GM21723 (cell line): ENCODE measurements at regions not wholly inside any gene's neighbourhood (a gene's known extent, or its start where the extent isn't known, plus 50 kb on each side); places are given as distances from the start of the nearest gene placed in this dataset.
"Not testable (repeated sequence)": the region's sequence is repeated elsewhere in the genome, so short reads cannot be mapped to it uniquely, and the experiment has no call there.

Experiments used
- ATAC-seq: cut with Tn5 transposase; IDR thresholded peaks from one replicate; pipeline ENCODE4 v1.9.1; 2021; ENCODE audit warnings: mild to moderate bottlenecking, moderate library complexity; ENCODE audit not compliant: unreplicated experiment

DNA sequence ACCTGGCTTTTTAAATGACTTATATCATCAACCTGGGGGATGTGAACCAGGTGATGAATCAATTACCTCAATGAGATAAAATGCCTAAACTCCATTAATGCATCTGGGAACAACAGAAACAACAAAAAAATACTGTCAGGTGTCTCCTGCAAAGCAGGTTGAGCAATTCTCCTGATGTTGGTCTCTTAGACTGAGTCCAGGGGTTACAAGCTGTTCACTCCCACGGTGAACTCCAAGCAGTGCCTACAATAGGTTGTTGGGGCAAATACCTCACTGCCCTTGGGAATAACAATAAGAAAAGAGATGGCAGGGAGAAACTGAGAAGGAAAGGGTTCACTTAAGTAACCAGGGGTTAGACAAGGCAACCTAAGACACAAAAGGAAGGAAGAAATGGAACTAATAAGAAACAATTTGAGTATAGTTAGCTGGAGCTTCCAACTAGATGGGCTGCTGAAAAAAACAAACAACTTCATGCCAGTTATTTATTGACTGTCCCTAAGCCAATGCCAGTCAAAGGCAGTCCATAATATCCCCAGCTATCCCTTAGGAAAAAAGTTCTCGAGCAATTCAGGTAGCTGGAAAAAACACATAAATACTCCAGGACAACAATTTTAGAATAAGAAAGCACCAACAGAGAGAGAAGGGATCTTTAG is 97.6 kb upstream of the MAGI3 start:
- ATAC-seq = no peak

DNA sequence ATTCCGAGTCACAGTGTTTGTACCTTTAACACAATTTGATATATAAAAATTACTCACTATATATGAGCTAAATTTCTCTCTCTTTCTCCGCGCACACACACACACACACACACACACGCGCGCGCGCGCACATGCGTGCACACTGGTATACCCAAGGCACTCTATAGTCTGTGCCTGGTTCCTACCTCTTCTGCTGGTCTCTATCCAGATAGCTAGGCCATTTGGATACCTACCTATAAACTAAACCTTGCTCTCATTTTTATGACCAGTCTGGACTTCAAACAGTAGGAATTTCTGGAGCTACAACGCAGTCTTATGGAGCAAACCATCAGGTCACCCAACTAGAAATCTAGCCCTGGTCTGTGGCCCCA is 97.1 kb upstream of the MAGI3 start:
- no peak for ATAC-seq

DNA sequence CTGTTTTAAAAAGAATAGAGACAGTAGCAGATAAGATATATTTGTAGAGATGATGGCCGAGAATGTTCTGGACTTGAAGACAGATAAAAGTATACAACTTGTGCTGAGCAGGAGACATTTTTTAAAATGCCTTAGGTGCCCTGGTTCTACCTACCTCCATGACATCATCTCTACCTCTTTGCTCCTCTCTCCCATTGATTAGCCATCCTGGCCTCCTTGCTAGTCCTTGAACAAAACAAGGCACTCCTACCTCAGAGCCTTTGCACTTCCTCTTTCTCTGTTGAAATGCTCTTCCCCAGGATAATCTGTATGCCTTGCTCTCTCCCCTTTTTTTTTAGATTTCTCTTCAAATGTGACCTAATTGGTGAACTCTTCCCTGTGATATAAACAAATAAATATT is 92.6 kb upstream of the MAGI3 start:
- ATAC-seq = no peak

DNA sequence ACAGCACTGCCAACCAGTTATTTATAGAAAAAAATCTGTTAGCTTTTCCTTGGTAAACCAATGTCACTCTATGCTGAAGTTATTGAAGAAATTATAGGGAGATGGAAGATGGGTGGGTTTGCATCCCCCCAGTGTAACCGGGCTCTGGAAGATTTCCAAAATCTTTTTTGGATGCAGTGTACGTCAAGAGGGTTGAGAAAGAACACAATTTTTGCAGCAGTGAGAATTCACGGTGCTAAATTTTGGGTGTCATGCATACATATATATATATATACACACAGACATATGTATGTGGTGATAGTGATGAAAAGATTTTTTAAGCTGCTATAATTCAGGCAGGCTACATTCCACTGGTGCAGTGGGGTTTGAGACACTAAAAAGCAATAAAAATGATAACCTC is 91.4 kb upstream of the MAGI3 start:
- ATAC-seq = no peak

DNA sequence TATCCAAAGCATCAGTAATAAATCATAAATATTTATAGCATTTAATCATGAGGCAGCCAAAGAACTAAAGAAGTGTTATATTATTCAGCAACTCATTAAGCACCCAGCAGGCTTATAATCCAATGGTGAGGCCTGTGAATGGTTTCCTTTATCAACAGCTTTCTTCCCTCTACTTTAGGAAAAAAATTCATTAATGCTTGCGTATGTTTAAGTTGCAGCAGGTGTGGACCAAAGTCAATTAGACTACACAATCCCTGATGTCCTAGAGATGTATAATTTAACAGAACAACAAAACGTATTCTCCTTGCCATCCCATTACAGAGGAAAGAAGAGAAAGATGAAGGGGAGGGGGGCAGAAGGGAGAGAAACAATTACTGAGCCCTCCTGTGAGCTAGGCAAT is 87.7 kb upstream of the MAGI3 start:
- no peak for ATAC-seq

DNA sequence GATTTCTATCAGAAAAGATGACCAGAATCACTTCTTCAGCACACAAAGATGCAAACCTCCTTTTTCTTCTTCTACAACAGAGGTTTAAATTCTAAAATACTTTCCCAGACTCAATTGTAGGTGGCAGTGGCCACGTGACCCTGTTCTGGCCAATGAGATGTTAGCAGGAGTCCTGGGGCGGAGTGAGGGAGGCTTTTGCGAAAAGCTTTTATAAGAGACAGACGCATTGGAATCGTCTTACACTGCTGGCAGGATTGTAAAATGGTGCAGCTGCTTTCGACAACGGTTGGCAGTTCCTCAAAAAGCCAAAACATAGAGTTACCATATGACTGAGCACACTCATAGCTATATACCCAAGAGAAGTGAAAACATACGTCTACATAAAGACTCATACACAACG is 87.0 kb upstream of the MAGI3 start:
- no peak for ATAC-seq

DNA sequence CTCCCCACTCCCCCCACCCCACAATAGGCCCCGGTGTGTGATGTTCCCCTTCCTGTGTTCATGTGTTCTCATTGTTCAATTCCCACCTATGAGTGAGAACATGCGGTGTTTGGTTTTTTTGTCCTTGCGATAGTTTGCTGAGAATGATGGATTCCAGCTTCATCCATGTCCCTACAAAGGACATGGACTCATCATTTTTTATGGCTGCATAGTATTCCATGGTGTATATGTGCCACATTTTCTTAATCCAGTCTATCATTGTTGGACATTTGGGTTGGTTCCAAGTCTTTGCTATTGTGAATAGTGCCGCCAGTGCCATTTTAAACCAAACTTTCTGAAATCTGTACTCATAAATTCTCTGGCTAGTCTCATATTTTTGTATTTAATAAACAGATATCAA is 85.3 kb upstream of the MAGI3 start:
- ATAC-seq = not testable (repeated sequence)

DNA sequence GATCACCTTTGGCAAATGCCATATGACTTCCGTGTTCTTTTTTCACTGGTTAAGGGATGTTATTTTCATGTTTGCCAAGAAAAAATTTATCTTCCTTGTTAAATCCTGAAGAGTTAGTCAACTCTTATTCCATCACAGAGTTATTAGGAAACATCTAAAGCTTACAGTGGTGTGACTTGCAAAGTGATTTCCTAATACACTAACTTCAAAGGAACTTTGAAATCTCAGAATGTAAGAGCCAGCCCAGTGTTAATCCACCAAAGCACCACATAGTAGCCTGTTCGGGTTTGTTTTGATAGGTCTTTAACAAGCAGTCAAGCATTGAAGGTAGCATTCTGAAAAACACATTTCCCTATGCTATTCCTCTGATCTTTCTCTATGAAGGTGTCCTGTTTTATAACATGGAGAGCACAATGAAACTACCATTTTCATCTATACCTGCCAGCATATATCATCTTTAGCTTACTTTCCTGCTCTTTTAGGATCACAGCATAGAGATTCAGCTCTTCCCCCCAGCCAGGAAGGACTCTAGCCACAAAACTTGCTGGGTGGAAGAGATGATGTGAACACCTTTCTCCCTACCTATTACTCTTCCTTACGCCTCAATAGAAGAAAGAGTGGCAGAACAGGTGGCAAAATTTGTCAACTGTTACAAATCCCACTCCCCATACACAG is 82.4 kb upstream of the MAGI3 start:
- ATAC-seq = no peak

DNA sequence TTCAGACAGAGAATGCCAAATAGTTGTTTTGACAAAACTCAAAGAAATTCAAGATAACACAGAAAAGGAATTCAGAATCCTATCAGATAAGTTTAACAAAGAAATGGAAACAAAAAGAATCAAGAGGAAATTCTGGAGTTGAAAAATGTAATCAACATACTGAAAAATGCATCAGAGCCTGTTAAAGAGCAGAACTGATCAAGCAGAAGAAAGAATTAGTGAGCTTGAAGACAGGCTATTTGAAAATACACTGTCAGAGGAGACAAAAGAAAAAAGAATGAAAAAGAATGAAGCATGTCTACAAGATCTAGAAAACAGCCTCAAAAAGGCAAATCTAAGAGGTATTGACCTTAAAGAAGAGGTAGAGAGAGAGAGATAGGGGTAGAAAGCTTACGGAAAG is 77.7 kb upstream of the MAGI3 start:
- ATAC-seq = not testable (repeated sequence)

DNA sequence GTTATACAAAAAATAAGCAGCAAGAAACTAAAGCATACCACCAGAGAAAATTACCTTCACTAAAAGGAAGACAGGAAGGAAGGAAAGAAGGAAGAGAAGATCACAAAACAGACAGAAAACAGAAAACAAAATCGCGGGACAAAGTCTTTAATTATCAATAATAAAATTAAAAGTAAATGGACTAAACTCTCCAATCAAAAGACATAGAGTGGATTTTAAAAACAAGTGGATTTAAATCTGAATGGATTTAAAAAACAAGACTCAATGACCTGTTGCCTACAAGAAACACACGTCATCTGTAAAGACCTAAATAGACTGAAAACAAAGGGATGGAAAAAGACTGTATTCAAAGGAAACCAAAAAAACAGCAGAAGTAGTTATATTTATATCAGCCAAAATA is 75.7 kb upstream of the MAGI3 start:
- no peak for ATAC-seq

DNA sequence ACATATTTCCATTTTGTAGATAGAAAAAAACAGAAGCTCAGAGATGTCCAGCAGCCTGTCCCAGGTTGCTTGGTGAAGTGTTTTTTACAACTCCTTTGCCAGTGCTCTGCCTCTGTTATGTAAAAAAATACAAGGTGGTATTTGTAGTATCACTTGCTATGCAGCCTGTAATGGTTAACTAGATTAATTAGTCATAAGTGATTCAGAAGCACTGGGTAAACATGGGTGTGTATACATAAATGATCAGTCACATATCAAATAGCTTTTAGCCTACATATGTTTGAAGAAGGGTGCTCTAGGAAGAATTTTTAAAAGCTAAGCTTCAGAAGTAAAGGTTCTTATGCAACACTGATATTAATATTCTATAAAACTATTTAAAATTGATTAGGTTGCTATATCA is 70.0 kb upstream of the MAGI3 start:
- ATAC-seq = no peak

DNA sequence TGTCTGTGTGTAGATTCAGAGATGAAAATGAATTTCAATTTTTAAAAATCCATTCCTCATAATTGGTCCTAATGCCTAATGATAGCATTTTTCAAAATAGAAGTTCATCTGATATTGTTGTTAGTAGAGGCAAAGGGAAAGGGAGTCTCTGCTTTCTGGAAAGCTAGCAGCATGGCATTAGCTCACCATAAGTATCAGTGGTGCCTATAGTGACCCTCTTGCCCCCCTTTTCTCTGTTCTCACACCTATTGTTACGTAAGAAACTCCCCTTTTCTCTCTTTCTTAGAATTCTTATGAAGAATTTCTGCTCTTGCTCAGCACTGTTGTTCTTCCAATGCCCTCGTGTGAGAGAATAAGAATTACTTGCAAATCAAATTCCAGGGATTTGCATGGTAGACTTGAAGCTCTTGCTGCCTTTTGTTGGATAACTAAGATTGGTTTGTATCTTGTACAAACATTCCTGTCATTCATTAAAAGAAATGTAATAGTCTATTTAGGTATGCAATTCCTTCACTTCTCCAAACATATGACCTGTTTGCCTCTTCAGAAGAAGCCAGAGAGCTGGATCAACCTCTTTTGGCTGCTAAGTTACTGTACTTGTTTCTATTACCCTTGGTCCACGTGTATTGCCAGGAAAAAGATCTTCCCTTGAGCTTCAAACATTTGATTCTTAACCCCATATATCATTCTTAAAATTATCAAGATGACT is 69.2 kb upstream of the MAGI3 start:
- ATAC-seq = no peak

DNA sequence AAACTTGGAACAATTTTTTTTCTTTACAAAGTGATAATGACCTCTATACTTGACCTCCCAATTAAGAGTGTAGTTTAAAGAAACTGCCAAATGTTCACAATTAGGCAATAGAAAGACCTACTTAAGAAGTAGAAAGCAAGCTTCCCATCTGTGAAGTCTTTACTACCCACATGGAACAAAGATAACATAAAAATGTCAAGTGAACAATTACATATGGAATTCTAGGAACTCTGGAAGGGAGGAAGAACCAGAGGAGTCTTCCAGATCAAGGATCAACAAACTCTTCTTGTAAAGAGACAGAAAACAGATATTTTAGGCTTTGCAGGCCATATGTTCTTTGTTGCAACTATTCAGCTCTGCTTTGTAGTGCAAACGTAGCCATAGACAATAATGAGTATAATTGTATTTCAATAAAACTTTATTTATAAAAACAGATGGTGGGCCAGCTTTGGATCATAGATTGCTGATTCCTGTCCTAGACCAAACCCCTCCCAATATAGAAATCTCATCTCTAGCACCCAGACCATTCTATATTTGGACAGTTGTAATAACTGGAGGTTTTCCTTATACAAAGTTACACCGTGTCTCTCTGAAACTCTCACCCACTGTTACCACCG is 68.4 kb upstream of the MAGI3 start:
- no peak for ATAC-seq

DNA sequence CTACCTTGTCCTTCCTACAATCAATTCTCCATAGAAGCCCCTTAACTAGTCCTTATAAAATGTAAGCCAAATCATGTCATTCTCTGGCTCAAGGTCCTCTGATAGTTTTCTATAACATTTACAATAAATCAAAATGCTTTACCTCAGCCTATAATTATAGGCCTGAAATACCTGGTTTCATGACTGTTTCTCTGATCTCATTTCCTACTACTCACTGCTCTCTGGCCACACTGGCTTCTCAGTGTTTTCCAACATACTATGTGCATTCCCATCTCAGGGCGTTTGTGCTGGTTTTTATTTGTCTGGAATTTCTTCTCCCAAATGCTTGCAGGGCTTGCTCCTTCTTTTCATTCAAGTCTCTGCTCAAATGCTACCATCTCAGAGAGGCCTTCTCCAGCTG is 67.9 kb upstream of the MAGI3 start:
- no peak for ATAC-seq

DNA sequence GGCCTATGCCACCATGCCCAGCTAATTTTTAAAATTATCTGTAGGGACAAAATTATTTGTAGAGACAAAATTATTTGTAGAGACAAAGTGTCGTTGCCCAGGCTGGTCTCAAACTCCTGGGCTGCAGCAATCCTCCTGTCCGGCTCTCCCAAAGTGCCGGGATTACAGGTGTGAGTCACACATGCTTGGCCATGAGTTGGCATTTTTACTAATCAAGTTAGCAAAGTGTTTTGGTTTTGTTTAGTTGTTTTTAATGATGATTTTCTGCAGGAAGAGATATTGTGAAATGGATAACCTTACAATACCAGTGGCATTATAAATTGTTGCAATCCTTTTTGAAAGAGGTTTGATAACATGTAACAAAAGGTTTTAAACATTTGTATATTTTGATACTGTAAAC is 65.3 kb upstream of the MAGI3 start:
- no peak for ATAC-seq

DNA sequence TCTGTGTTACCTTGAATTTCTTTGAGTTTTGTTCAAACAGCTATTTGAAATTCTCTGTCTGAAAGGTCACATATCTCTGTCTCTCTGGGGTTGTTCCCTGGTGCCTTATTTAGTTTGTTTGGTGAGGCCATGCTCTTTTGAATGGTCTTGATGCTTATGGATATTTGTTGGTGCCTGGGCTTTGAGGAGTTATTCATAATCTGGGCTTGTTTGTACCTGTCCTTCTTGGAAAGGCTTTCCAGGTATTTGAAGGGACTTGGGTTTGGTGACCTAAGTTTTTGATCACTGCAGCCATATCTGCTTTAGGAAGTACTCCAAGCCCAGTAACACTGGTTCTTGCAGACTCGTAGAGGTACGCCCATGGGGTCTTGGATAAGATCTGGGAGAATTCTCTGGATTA is 63.3 kb upstream of the MAGI3 start:
- no peak for ATAC-seq

DNA sequence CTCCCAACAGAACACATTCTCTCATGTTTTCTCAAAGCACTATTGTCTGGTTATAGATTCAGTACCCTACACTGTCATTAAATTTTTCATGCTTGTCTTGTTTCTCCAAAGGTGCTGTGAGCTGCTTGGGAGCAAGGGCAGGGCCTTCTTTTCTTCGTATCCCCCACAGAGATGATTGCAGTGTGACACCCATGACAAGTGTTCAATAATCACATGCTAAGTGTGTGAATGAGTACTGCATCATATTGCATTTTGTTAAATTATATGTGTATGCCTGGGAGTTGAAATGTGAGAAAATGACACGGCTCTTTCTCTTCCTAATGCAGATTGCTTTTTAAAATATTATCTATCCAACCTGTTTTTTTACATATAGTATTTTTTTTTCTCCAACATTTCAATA is 57.3 kb upstream of the MAGI3 start:
- no peak for ATAC-seq

DNA sequence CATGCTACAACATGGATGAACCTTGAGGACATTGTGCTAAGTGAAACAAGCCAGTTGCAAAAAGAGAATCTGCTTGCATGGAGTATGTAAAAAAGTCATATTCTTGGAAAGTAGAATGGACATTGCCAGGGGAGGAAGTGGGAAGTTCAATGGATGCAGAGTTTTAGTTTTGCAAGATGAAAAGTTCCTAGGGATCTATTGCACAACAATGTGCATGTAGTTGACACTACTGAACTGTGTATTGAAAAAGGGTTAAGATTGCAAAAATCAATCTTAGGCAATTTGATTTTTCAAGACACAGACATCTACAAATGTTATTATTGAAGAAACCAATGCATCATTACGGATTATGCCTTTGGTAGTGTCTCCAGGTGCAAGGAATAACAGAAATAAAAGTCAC is 50.3 kb upstream of the MAGI3 start:
- ATAC-seq = no peak
